ENCODE measurements at regions not wholly inside any gene's neighbourhood (a gene's known extent, or its start where the extent isn't known, plus 50 kb on each side); places are given as distances from the start of the nearest gene placed in this dataset.

GRCh38 chr20:11054266-11054993, 380.6 kb upstream of the JAG1 start:
- no peak overlapping the region for H3K27ac ChIP-seq
- ATAC-seq (no peak), DNase-seq (no peak)
- no peak overlapping the region for H3K4me3 ChIP-seq
- intact Hi-C loops (cut with DNase I), result no loop called here
- H3K9me3 ChIP-seq, result no peaks in the 10 kb centered on the region
- TF ChIP-seq, protein P1, sequence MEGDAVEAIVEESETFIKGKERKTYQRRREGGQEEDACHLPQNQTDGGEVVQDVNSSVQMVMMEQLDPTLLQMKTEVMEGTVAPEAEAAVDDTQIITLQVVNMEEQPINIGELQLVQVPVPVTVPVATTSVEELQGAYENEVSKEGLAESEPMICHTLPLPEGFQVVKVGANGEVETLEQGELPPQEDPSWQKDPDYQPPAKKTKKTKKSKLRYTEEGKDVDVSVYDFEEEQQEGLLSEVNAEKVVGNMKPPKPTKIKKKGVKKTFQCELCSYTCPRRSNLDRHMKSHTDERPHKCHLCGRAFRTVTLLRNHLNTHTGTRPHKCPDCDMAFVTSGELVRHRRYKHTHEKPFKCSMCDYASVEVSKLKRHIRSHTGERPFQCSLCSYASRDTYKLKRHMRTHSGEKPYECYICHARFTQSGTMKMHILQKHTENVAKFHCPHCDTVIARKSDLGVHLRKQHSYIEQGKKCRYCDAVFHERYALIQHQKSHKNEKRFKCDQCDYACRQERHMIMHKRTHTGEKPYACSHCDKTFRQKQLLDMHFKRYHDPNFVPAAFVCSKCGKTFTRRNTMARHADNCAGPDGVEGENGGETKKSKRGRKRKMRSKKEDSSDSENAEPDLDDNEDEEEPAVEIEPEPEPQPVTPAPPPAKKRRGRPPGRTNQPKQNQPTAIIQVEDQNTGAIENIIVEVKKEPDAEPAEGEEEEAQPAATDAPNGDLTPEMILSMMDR (IDR thresholded peaks at IDR 0.05), result no peak
- H3K36me3 ChIP-seq, result no peaks in the 10 kb centered on the region
- H3K27me3 ChIP-seq, result no peaks in the 10 kb centered on the region
- H3K4me1 ChIP-seq, result no peaks in the 10 kb centered on the region

DNA sequence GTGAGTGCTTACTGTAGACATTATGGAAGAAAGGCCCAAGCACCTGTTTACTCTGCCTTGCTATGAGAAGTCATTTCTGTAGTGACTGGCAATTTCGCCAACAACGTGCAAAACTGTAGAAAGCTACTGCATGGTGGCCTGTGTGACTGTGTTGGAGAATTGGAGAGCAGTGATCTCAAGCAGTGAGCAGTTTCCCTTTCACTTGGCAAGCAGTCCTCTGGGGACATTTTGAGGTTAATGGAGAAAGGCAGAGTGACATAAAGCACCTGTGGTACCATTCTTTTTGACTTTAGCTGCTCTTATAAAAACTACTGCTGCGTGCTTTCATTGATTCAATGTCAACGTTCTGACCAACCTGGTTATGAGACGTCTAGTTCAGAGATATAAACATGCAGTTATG, 382.6 kb upstream of the JAG1 start:
- H3K36me3 ChIP-seq, result no peaks in the 10 kb centered on the region
- no peaks in the 10 kb centered on the region for H3K4me1 ChIP-seq
- H3K27ac ChIP-seq, result no peak overlapping the region
- H3K27me3 ChIP-seq, result no peaks in the 10 kb centered on the region
- no peaks in the 10 kb centered on the region for H3K9me3 ChIP-seq
- no peak overlapping the region for H3K4me3 ChIP-seq
- TF ChIP-seq, protein P1 (IDR thresholded peaks at IDR 0.05), result no peak
- ATAC-seq (no peak), DNase-seq (no peak)
- intact Hi-C loops (cut with DNase I), result no loop called here

DNA sequence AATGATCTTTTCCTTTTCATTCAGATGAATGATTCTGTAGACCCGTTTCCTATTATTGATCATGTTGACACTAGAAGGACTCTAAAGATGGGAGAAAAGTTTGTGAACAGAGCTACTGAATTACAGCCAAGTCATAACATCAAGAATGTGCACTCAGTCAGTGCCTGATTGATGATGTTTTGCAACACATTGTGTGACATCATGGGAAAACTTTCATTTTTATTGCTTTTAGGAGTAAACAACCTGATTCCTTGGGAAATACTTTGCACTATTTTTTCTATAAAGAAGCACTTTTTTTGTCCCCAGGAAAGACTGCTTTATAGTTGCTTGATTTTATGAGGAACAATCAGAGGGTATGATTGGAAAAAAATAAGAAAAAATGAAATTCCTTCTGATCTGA, 383.8 kb upstream of the JAG1 start:
- no peak for DNase-seq
- TF ChIP-seq, protein P1 (IDR thresholded peaks at IDR 0.05), result no peak
- Histone ChIP-seq H3K36me3 (no peaks in the 10 kb centered on the region), H3K27me3 (no peaks in the 10 kb centered on the region), H3K4me3 (no peak overlapping the region), H3K4me1 (no peaks in the 10 kb centered on the region), H3K9me3 (no peaks in the 10 kb centered on the region), H3K27ac (no peak overlapping the region)
- no peak for ATAC-seq
- intact Hi-C loops (cut with DNase I), result no loop called here

GRCh38 chr20:11059659-11060058, 385.9 kb upstream of the JAG1 start:
- H3K4me1 ChIP-seq, result no peaks in the 10 kb centered on the region
- no peaks in the 10 kb centered on the region for H3K9me3 ChIP-seq
- no peak overlapping the region for H3K4me3 ChIP-seq
- H3K27ac ChIP-seq, result no peak overlapping the region
- ATAC-seq (no peak), DNase-seq (no peak)
- intact Hi-C loops (cut with DNase I), result no loop called here
- H3K27me3 ChIP-seq, result no peaks in the 10 kb centered on the region
- H3K36me3 ChIP-seq, result no peaks in the 10 kb centered on the region
- TF ChIP-seq, protein P1 (IDR thresholded peaks at IDR 0.05), result no peak

- Histone ChIP-seq H3K27ac (no peak overlapping the region), H3K9me3 (no peaks in the 10 kb centered on the region), H3K4me1 (no peaks in the 10 kb centered on the region), H3K4me3 (no peak overlapping the region), H3K36me3 (no peaks in the 10 kb centered on the region), H3K27me3 (no peaks in the 10 kb centered on the region)
- DNase-seq (no peak), ATAC-seq (no peak)
- intact Hi-C loops (cut with DNase I), result no loop called here
- TF ChIP-seq, protein P1 (IDR thresholded peaks at IDR 0.05), result no peak
These were observed 386.8 kb upstream of the JAG1 start for GRCh38 chr20:11060423-11061185.
